HG03066 (cell line): ENCODE measurements at regions not wholly inside any gene's neighbourhood (a gene's known extent, or its start where the extent isn't known, plus 50 kb on each side); places are given as distances from the start of the nearest gene placed in this dataset.
A peak's percentile ranks its signal among the peaks of the same experiment; 100 is the strongest.
"Not testable (repeated sequence)": the region's sequence is repeated elsewhere in the genome, so short reads cannot be mapped to it uniquely, and the experiment has no call there.

Experiments
- ATAC-seq: cut with Tn5 transposase; IDR thresholded peaks from one replicate; pipeline ENCODE4 v1.9.1; 2021; ENCODE audit warnings: low read depth; ENCODE audit not compliant: unreplicated experiment

GRCh38 chrY:7684546-7684945 lies 773.0 kb upstream of the AMELY start:
- no peak for ATAC-seq

- no peak for ATAC-seq
These were observed 770.8 kb upstream of the AMELY start for GRCh38 chrY:7682386-7682785.

- ATAC-seq = no peak
These were observed 769.9 kb upstream of the AMELY start for GRCh38 chrY:7681426-7681825.

GRCh38 chrY:7674465-7674864 lies 762.9 kb upstream of the AMELY start:
- ATAC-seq = no peak

GRCh38 chrY:7672796-7673195 lies 761.2 kb upstream of the AMELY start:
- ATAC-seq = no peak

GRCh38 chrY:7663261-7663660 lies 751.7 kb upstream of the AMELY start:
- ATAC-seq = no peak

GRCh38 chrY:7659047-7659446 lies 747.5 kb upstream of the AMELY start:
- no peak for ATAC-seq

- no peak for ATAC-seq
These were observed 745.0 kb upstream of the AMELY start for GRCh38 chrY:7656596-7656995.

GRCh38 chrY:7654985-7655384 lies 743.4 kb upstream of the AMELY start:
- ATAC-seq = peak; percentile 72

- ATAC-seq = not testable (repeated sequence)
These were observed 738.3 kb upstream of the AMELY start for GRCh38 chrY:7649866-7650265.
